Dermis blood vessel endothelial cell (primary cell): ENCODE measurements at regions not wholly inside any gene's neighbourhood (a gene's known extent, or its start where the extent isn't known, plus 50 kb on each side); places are given as distances from the start of the nearest gene placed in this dataset.

Experiments
- DNase-seq: peaks from one replicate; pipeline ENCODE4 v3.0.0; 2010

GRCh38 chr7:41029072-41029499, 673.8 kb downstream of the INHBA start:
- DNase-seq = peak; percentile 24

- no peak for DNase-seq
These were observed 674.3 kb downstream of the INHBA start for GRCh38 chr7:41028580-41028979.

- DNase-seq = no peak
These were observed 675.3 kb downstream of the INHBA start for GRCh38 chr7:41027428-41028115.

GRCh38 chr7:41024126-41024525, 678.8 kb downstream of the INHBA start:
- DNase-seq = no peak

- no peak for DNase-seq
These were observed 682.8 kb downstream of the INHBA start for GRCh38 chr7:41020056-41020455.

GRCh38 chr7:41013117-41013516, 689.8 kb downstream of the INHBA start:
- DNase-seq = no peak

GRCh38 chr7:41012041-41012440, 690.8 kb downstream of the INHBA start:
- DNase-seq = no peak

- DNase-seq = peak; percentile 78
These were observed 691.9 kb downstream of the INHBA start for GRCh38 chr7:41010967-41011366.

- peak; percentile 10 for DNase-seq
These were observed 692.5 kb downstream of the INHBA start for GRCh38 chr7:41010418-41010817.

- DNase-seq = no peak
These were observed 695.1 kb downstream of the INHBA start for GRCh38 chr7:41007811-41008210.

- DNase-seq = peak; percentile 48
These were observed 695.5 kb downstream of the INHBA start for GRCh38 chr7:41007351-41007751.

GRCh38 chr7:41006306-41006995, 696.4 kb downstream of the INHBA start:
- no peak for DNase-seq

GRCh38 chr7:41005374-41005901, 697.5 kb downstream of the INHBA start:
- DNase-seq = peak; percentile 7

- DNase-seq = no peak
These were observed 698.9 kb downstream of the INHBA start for GRCh38 chr7:41003977-41004376.

GRCh38 chr7:41003611-41003940, 699.3 kb downstream of the INHBA start:
- no peak for DNase-seq

- DNase-seq = peak; percentile 83
These were observed 699.9 kb downstream of the INHBA start for GRCh38 chr7:41002741-41003610.

GRCh38 chr7:41000042-41000441, 702.8 kb downstream of the INHBA start:
- no peak for DNase-seq

- no peak for DNase-seq
These were observed 706.6 kb downstream of the INHBA start for GRCh38 chr7:40996233-40996677.

- no peak for DNase-seq
These were observed 712.0 kb downstream of the INHBA start for GRCh38 chr7:40990841-40991240.

GRCh38 chr7:40987571-40987970, 715.3 kb downstream of the INHBA start:
- no peak for DNase-seq

- no peak for DNase-seq
These were observed 716.5 kb downstream of the INHBA start for GRCh38 chr7:40986351-40986873.

GRCh38 chr7:40983111-40983510, 719.8 kb downstream of the INHBA start:
- DNase-seq = no peak

- no peak for DNase-seq
These were observed 723.6 kb downstream of the INHBA start for GRCh38 chr7:40979296-40979695.
